Transverse colon (tissue), 3 donors: ENCODE measurements at regions not wholly inside any gene's neighbourhood (a gene's known extent, or its start where the extent isn't known, plus 50 kb on each side); places are given as distances from the start of the nearest gene placed in this dataset.

Experiments used
- EP300 ChIP-seq: sonication (generic); formaldehyde crosslinking; IDR thresholded peaks from one replicate; pipeline ENCODE4 v1.6.1; 2017; ENCODE audit warnings: antibody characterized with exemption, low read depth
- POLR2A ChIP-seq: fragments of 450-650 bp; IDR thresholded peaks from one replicate; pipeline ENCODE4 v1.6.1; 2016; ENCODE audit warnings: antibody characterized with exemption, mild to moderate bottlenecking, moderate library complexity
- TF ChIP-seq, protein P1 (sequence below), 5 experiments: fragments of 200-600 bp in 3 of 5; fragments of 450-650 bp in 2 of 5; sonication (generic) in 3 of 5; IDR thresholded peaks; 1 replicate in 2 of 5; 2 replicates in 3 of 5; pipeline ENCODE4 v1.5.1; 2016 to 2017; ENCODE audit warnings: antibody characterized with exemption in 5 of 5, inconsistent platforms in 3 of 5, mild to moderate bottlenecking in 2 of 5, moderate library complexity in 1 of 5

DNA sequence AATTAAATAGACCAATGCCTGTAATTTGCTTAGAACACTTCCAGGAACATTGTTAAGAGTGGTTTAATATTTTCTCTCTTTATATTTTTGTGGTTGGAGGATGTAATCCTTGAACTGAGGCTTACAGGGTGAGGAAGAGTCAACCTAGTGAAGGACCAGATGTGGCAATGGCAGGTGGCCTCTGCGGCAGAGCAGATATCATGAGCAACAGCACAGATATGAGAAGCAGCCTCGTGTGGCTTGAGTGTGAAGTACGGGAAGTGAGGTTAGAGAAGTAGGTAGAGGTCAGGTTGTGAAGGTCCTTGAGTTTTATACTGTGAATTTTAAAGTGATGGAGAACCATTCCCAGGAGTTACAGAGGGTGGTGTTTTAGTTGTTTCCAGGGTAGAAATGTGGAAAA is 417.6 kb upstream of the SUCLG2 start:
- TF ChIP-seq POLR2A (no peak), EP300 (no peak)
- TF ChIP-seq, protein P1, sequence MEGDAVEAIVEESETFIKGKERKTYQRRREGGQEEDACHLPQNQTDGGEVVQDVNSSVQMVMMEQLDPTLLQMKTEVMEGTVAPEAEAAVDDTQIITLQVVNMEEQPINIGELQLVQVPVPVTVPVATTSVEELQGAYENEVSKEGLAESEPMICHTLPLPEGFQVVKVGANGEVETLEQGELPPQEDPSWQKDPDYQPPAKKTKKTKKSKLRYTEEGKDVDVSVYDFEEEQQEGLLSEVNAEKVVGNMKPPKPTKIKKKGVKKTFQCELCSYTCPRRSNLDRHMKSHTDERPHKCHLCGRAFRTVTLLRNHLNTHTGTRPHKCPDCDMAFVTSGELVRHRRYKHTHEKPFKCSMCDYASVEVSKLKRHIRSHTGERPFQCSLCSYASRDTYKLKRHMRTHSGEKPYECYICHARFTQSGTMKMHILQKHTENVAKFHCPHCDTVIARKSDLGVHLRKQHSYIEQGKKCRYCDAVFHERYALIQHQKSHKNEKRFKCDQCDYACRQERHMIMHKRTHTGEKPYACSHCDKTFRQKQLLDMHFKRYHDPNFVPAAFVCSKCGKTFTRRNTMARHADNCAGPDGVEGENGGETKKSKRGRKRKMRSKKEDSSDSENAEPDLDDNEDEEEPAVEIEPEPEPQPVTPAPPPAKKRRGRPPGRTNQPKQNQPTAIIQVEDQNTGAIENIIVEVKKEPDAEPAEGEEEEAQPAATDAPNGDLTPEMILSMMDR (IDR thresholded peaks at IDR 0.05) = no peak
